CD14-positive monocyte (primary cell): ENCODE measurements at regions not wholly inside any gene's neighbourhood (a gene's known extent, or its start where the extent isn't known, plus 50 kb on each side); places are given as distances from the start of the nearest gene placed in this dataset.
"Not testable (repeated sequence)": the region's sequence is repeated elsewhere in the genome, so short reads cannot be mapped to it uniquely, and the experiment has no call there.

ENCODE experiments used
- DNase-seq, 3 donors: peaks; one replicate each; pipeline ENCODE4 v3.0.0-alpha.2; 2011 to 2022
- H2AFZ ChIP-seq: 2 replicates; pipeline ENCODE4 v1.6.0; 2012; ENCODE audit warnings: mild to moderate bottlenecking, low read depth, low read length, inconsistent platforms; ENCODE audit not compliant: insufficient read depth, poor library complexity, severe bottlenecking
- H3K27ac ChIP-seq, 2 donors: 1 replicate in 1 of 2; 2 replicates in 1 of 2; pipeline ENCODE4 v1.5.1; 2012 to 2013; ENCODE audit warnings: low read length in 2 of 2, control low read depth in 1 of 2, inconsistent platforms in 1 of 2, low read depth in 1 of 2, mild to moderate bottlenecking in 1 of 2
- H3K27me3 ChIP-seq, 2 donors: one replicate each; pipeline versions ENCODE4 v1.6.0 to v1.6.1; 2011 to 2013; ENCODE audit warnings: low read length in 2 of 2; ENCODE audit not compliant: control insufficient read depth in 2 of 2, insufficient read depth in 2 of 2
- H3K36me3 ChIP-seq, 2 donors: replicated peaks in 1 of 2; 1 replicate in 1 of 2; 2 replicates in 1 of 2; pipeline versions ENCODE4 v1.5.1 to v1.6.1; 2012 to 2013; ENCODE audit warnings: low read length in 2 of 2, control low read depth in 1 of 2, inconsistent platforms in 1 of 2, mild to moderate bottlenecking in 1 of 2; ENCODE audit not compliant: insufficient read depth in 2 of 2, control insufficient read depth in 1 of 2
- H3K4me1 ChIP-seq, 2 donors: 1 replicate in 1 of 2; 2 replicates in 1 of 2; pipeline versions ENCODE4 v1.5.1 to v1.6.1; 2012 to 2013; ENCODE audit warnings: low read length in 2 of 2, control low read depth in 1 of 2, inconsistent platforms in 1 of 2, mild to moderate bottlenecking in 1 of 2, moderate library complexity in 1 of 2; ENCODE audit not compliant: insufficient read depth in 2 of 2, control insufficient read depth in 1 of 2
- H3K4me2 ChIP-seq: replicated peaks from 2 replicates; pipeline ENCODE3; 2012; ENCODE audit warnings: low read length, moderate library complexity, mild to moderate bottlenecking; ENCODE audit not compliant: poor library complexity, severe bottlenecking; ENCODE audit errors: extremely low read depth
- H3K4me3 ChIP-seq, 3 experiments: fragments of 200-600 bp in 1 of 3; sonication (generic) in 1 of 3; replicated peaks in 1 of 3; 1 replicate in 2 of 3; 2 replicates in 1 of 3; pipeline ENCODE4 v1.5.1; 2011 to 2013; ENCODE audit warnings: low read length in 3 of 3, mild to moderate bottlenecking in 3 of 3, control low read depth in 2 of 3, low read depth in 2 of 3, inconsistent platforms in 1 of 3, moderate library complexity in 1 of 3
- H3K79me2 ChIP-seq: 2 replicates; pipeline ENCODE4 v1.6.0; 2012; ENCODE audit warnings: mild to moderate bottlenecking, control low read depth, inconsistent platforms, low read length, moderate library complexity; ENCODE audit not compliant: insufficient read depth
- H3K9ac ChIP-seq: 2 replicates; pipeline ENCODE4 v1.6.0; 2017; ENCODE audit warnings: low read length, mild to moderate bottlenecking; ENCODE audit not compliant: insufficient read depth, poor library complexity, severe bottlenecking
- H3K9me3 ChIP-seq, 2 donors: replicated peaks in 1 of 2; 1 replicate in 1 of 2; 2 replicates in 1 of 2; pipeline versions ENCODE4 v1.5.1 to v1.6.1; 2012 to 2013; ENCODE audit warnings: low read length in 2 of 2, control low read depth in 1 of 2; ENCODE audit not compliant: control insufficient read depth in 1 of 2, insufficient read depth in 1 of 2
- H4K20me1 ChIP-seq: 2 replicates; pipeline ENCODE4 v1.6.0; 2012; ENCODE audit warnings: mild to moderate bottlenecking, low read length, control low read depth, moderate library complexity; ENCODE audit not compliant: insufficient read depth
- H3K27ac Mint-ChIP-seq, 7 donors: one replicate each; pipeline ENCODE4 v1.8.0; 2020; ENCODE audit warnings: mild to moderate bottlenecking in 7 of 7, mixed read lengths in 7 of 7, moderate library complexity in 6 of 7, inconsistent platforms in 2 of 7
- H3K27me3 Mint-ChIP-seq, 3 donors: one replicate each; pipeline ENCODE4 v1.8.0; 2021 to 2022; ENCODE audit warnings: low read depth in 3 of 3, mild to moderate bottlenecking in 3 of 3, mixed read lengths in 3 of 3, moderate library complexity in 3 of 3, inconsistent platforms in 1 of 3
- H3K36me3 Mint-ChIP-seq, 2 donors: one replicate each; pipeline ENCODE4 v1.8.0; 2020; ENCODE audit warnings: mixed read lengths in 2 of 2, inconsistent platforms in 1 of 2, mild to moderate bottlenecking in 1 of 2
- H3K4me1 Mint-ChIP-seq: one replicate; pipeline ENCODE4 v1.8.0; 2020; ENCODE audit warnings: mild to moderate bottlenecking, mixed read lengths
- H3K4me3 Mint-ChIP-seq, 2 donors: one replicate each; pipeline ENCODE4 v1.8.0; 2020; ENCODE audit warnings: mild to moderate bottlenecking in 2 of 2, mixed read lengths in 2 of 2, moderate library complexity in 1 of 2
- H3K9me3 Mint-ChIP-seq, 7 donors: one replicate each; pipeline ENCODE4 v1.8.0; 2020 to 2022; ENCODE audit warnings: mixed read lengths in 7 of 7, mild to moderate bottlenecking in 6 of 7, moderate library complexity in 6 of 7, inconsistent platforms in 2 of 7
- WGBS: methylation state at CpG from one replicate; pipeline ENCODE4 v1.1.5; 2013; ENCODE audit warnings: missing lambda C conversion rate; ENCODE audit not compliant: insufficient coverage; 5-methylcytosine and 5-hydroxymethylcytosine counted together
- intact Hi-C, 2 donors: fragments of 100-400 bp; cut with micrococcal nuclease; formaldehyde crosslinking; loops; one replicate each; pipeline versions ENCODE4 v1.15.0 to v1.15.1; 2023
- TF ChIP-seq, protein P1 (sequence below): fragments of 200-600 bp; IDR thresholded peaks from one replicate; pipeline ENCODE4 v1.8.0; 2022; ENCODE audit warnings: antibody characterized with exemption, mild to moderate bottlenecking

- no peak overlapping the region for H2AFZ ChIP-seq
- no peak overlapping the region for H3K9ac ChIP-seq
- peaks cover 0 to 2% (median 0%) of the 10 kb centered on the region in 7 donors for H3K9me3 Mint-ChIP-seq
- peaks cover 5 to 6% (median 6%) of the 10 kb centered on the region in 3 donors for H3K27me3 Mint-ChIP-seq
- no peaks in the 10 kb centered on the region for H3K36me3 ChIP-seq
- H3K36me3 Mint-ChIP-seq, result no peaks in the 10 kb centered on the region
- peak overlapping the region in 1 of 2 donors; percentile 7 for H3K4me3 Mint-ChIP-seq
- no peaks in the 10 kb centered on the region for H3K79me2 ChIP-seq
- no peak overlapping the region for H3K27ac Mint-ChIP-seq
- no peaks in the 10 kb centered on the region for H4K20me1 ChIP-seq
- H3K4me1 Mint-ChIP-seq, result no peaks in the 10 kb centered on the region
- no peaks in the 10 kb centered on the region for H3K9me3 ChIP-seq
- no peak overlapping the region for H3K27ac ChIP-seq
- H3K4me2 ChIP-seq, result no peak overlapping the region
- H3K27me3 ChIP-seq, result no peaks in the 10 kb centered on the region
- intact Hi-C loops, result no loop called here
- no peaks in the 10 kb centered on the region for H3K4me1 ChIP-seq
- TF ChIP-seq, protein P1, sequence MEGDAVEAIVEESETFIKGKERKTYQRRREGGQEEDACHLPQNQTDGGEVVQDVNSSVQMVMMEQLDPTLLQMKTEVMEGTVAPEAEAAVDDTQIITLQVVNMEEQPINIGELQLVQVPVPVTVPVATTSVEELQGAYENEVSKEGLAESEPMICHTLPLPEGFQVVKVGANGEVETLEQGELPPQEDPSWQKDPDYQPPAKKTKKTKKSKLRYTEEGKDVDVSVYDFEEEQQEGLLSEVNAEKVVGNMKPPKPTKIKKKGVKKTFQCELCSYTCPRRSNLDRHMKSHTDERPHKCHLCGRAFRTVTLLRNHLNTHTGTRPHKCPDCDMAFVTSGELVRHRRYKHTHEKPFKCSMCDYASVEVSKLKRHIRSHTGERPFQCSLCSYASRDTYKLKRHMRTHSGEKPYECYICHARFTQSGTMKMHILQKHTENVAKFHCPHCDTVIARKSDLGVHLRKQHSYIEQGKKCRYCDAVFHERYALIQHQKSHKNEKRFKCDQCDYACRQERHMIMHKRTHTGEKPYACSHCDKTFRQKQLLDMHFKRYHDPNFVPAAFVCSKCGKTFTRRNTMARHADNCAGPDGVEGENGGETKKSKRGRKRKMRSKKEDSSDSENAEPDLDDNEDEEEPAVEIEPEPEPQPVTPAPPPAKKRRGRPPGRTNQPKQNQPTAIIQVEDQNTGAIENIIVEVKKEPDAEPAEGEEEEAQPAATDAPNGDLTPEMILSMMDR, result no peak
- H3K4me3 ChIP-seq, result no peak overlapping the region
- 80% methylated on average over 1 of the region's 6 CpGs for WGBS
- no peak for DNase-seq
These were observed 144.7 kb downstream of the ALDH8A1 start for GRCh38 chr6:134805168-134805567.

GRCh38 chr6:134804311-134804710, 145.6 kb downstream of the ALDH8A1 start:
- H3K27ac Mint-ChIP-seq, H3K27me3 ChIP-seq, H3K27me3 Mint-ChIP-seq, H2AFZ ChIP-seq, intact Hi-C loops, H3K4me3 ChIP-seq, H3K9me3 ChIP-seq, DNase-seq, H3K4me2 ChIP-seq, H4K20me1 ChIP-seq, H3K79me2 ChIP-seq, H3K36me3 ChIP-seq, H3K4me1 Mint-ChIP-seq, H3K36me3 Mint-ChIP-seq, H3K9me3 Mint-ChIP-seq, H3K4me1 ChIP-seq, H3K9ac ChIP-seq, H3K27ac ChIP-seq, H3K4me3 Mint-ChIP-seq: not testable (repeated sequence)
- WGBS, result 93% methylated on average over 6 of the region's 10 CpGs
